CD4-positive, alpha-beta T cell (primary cell): ENCODE measurements at regions not wholly inside any gene's neighbourhood (a gene's known extent, or its start where the extent isn't known, plus 50 kb on each side); places are given as distances from the start of the nearest gene placed in this dataset.

Experiments
- ATAC-seq: fragments of 200-7000 bp; cut with Tn5 transposase; one replicate; pipeline ENCODE4 v1.10.0; 2022; ENCODE audit warnings: mild to moderate bottlenecking; ENCODE audit not compliant: poor library complexity
- CTCF ChIA-PET: fragments of 350-600 bp; sonication (Branson Sonifier 250); formaldehyde crosslinking; loops from one replicate; lab custom pipeline; 2021; ENCODE audit warnings: antibody characterized with exemption, inconsistent platforms; lab: Charles Lee
- POLR2A ChIA-PET: fragments of 350-600 bp; sonication (Branson Sonifier 250); formaldehyde crosslinking; loops from one replicate; lab custom pipeline; 2021; ENCODE audit warnings: antibody characterized with exemption, inconsistent platforms; lab: Charles Lee
- DNase-seq, 14 experiments: peaks; one replicate each; pipeline ENCODE4 v3.0.0-alpha.2; 2013 to 2020; ENCODE audit warnings: mixed read lengths in 2 of 14
- H3K27ac ChIP-seq, 2 donors: one replicate each; pipeline versions ENCODE4 v1.5.1 to v1.7.0; 2013; ENCODE audit warnings: low read length in 2 of 2, low read depth in 1 of 2, mild to moderate bottlenecking in 1 of 2
- H3K27me3 ChIP-seq, 2 experiments: 1 replicate in 1 of 2; 2 replicates in 1 of 2; pipeline versions ENCODE4 v1.6.1 to v1.7.0; 2013; ENCODE audit warnings: low read length in 2 of 2, control low read depth in 1 of 2, mild to moderate bottlenecking in 1 of 2, moderate library complexity in 1 of 2; ENCODE audit not compliant: insufficient read depth in 2 of 2, control insufficient read depth in 1 of 2
- H3K36me3 ChIP-seq: one replicate; pipeline ENCODE4 v1.6.1; 2013; ENCODE audit warnings: low read length, control low read depth; ENCODE audit not compliant: insufficient read depth
- H3K4me1 ChIP-seq: one replicate; pipeline ENCODE4 v1.6.1; 2013; ENCODE audit warnings: low read length, control low read depth; ENCODE audit not compliant: insufficient read depth
- H3K4me3 ChIP-seq: one replicate; pipeline ENCODE4 v1.5.1; 2013; ENCODE audit warnings: mild to moderate bottlenecking, low read length, moderate library complexity
- H3K9me3 ChIP-seq, 2 experiments: 1 replicate in 1 of 2; 2 replicates in 1 of 2; pipeline versions ENCODE4 v1.6.1 to v1.7.0; 2013; ENCODE audit warnings: low read length in 2 of 2, mild to moderate bottlenecking in 2 of 2, control low read depth in 1 of 2, moderate library complexity in 1 of 2; ENCODE audit not compliant: control insufficient read depth in 1 of 2, insufficient read depth in 1 of 2
- H3K27ac Mint-ChIP-seq: one replicate; pipeline ENCODE4 v1.8.0; 2020; ENCODE audit warnings: mixed read lengths
- H3K27me3 Mint-ChIP-seq: one replicate; pipeline ENCODE4 v1.8.0; 2021; ENCODE audit warnings: mixed read lengths
- H3K36me3 Mint-ChIP-seq: one replicate; pipeline ENCODE4 v1.8.0; 2021; ENCODE audit warnings: low read depth, mixed read lengths
- H3K4me1 Mint-ChIP-seq: one replicate; pipeline ENCODE4 v1.8.0; 2021; ENCODE audit warnings: low read depth, mixed read lengths
- H3K4me3 Mint-ChIP-seq: one replicate; pipeline ENCODE4 v1.8.0; 2020; ENCODE audit warnings: mild to moderate bottlenecking, mixed read lengths
- H3K9me3 Mint-ChIP-seq: one replicate; pipeline ENCODE4 v1.8.0; 2020; ENCODE audit warnings: mixed read lengths
- CTCF ChIP-seq: fragments of 200-600 bp; IDR thresholded peaks from one replicate; pipeline ENCODE4 v1.8.0; 2022; ENCODE audit warnings: antibody characterized with exemption, mild to moderate bottlenecking
- intact Hi-C, 2 experiments: fragments of 100-400 bp; cut with DNase I in 1 of 2; cut with micrococcal nuclease in 1 of 2; formaldehyde crosslinking; loops; one replicate each; pipeline versions ENCODE4 v1.15.1 to v1.9.0; 2023 to 2025; cut with DNase I, micrococcal nuclease

DNA sequence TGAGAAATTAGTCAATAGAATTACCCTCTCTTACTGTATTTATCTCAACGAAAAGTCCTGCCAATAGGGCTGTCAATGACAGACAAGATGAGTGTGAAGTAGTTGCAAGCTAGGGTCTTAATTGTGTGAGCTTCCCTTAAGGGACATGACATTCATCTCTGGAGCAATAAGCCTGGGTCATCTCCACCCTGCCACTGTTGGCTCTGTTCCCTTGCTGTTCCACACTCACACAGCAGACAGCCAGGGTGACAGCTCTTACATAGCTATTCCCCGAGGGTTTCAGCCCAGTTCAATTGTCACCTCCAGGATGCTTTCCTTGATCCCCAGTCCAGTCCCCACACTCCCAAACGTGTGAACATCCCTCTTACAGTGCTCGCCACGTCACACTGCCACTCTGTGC, 215.0 kb downstream of the NXPE2 start:
- Mint-ChIP-seq H3K4me1 (no peaks in the 10 kb centered on the region), H3K27me3 (peaks cover 13% of the 10 kb centered on the region), H3K36me3 (no peaks in the 10 kb centered on the region), H3K9me3 (no peaks in the 10 kb centered on the region), H3K4me3 (no peak overlapping the region), H3K27ac (no peak overlapping the region)
- ChIA-PET POLR2A (no interaction called here), CTCF (no interaction called here)
- DNase-seq = no peak
- intact Hi-C loops = no loop called here
- no peak for ATAC-seq
- peaks cover 0 to 3% of the 10 kb centered on the region in 2 experiments for H3K9me3 ChIP-seq
- no peak overlapping the region for H3K27ac ChIP-seq
- TF ChIP-seq CTCF = no peak
- no peaks in the 10 kb centered on the region for H3K4me1 ChIP-seq
- H3K27me3 ChIP-seq = no peaks in the 10 kb centered on the region
- H3K4me3 ChIP-seq = no peak overlapping the region
- no peaks in the 10 kb centered on the region for H3K36me3 ChIP-seq

DNA sequence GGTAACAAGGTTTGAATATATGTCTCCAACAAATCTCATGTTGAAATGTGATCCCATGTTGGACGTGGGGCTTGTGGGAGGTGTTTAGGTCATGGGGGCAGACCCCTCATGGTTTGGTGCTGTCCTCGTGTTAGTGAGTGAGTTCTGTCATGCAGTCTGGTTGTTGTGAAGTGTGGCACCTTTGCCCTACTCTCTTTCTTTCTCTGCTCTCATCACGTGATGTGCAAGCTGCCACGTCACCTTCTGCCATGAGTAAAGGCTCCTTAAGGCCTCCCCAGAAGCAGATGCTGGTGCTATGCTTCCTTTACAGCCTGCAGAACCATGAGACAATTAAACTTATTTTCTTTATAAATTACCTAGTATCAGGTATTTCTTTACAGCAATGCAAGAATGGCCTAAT, 218.3 kb downstream of the NXPE2 start:
- Histone ChIP-seq H3K27ac (no peak overlapping the region), H3K9me3 (peaks cover 0 to 10% of the 10 kb centered on the region in 2 experiments), H3K4me3 (no peak overlapping the region), H3K36me3 (no peaks in the 10 kb centered on the region), H3K4me1 (no peaks in the 10 kb centered on the region), H3K27me3 (no peaks in the 10 kb centered on the region)
- H3K27ac Mint-ChIP-seq = no peak overlapping the region
- H3K9me3 Mint-ChIP-seq = peaks cover 11% of the 10 kb centered on the region
- intact Hi-C loops = no loop called here
- no peak overlapping the region for H3K4me3 Mint-ChIP-seq
- ATAC-seq (no peak), DNase-seq (no peak)
- no peaks in the 10 kb centered on the region for H3K4me1 Mint-ChIP-seq
- no peaks in the 10 kb centered on the region for H3K36me3 Mint-ChIP-seq
- CTCF ChIA-PET = no interaction called here
- TF ChIP-seq CTCF = no peak
- peaks cover 9% of the 10 kb centered on the region for H3K27me3 Mint-ChIP-seq
- POLR2A ChIA-PET = no interaction called here

- H3K27ac Mint-ChIP-seq = no peak overlapping the region
- POLR2A ChIA-PET = no interaction called here
- no peak overlapping the region for H3K27ac ChIP-seq
- peaks cover 11% of the 10 kb centered on the region for H3K9me3 Mint-ChIP-seq
- H3K4me3 Mint-ChIP-seq = no peak overlapping the region
- H3K36me3 ChIP-seq = no peaks in the 10 kb centered on the region
- no peak overlapping the region for H3K4me3 ChIP-seq
- H3K27me3 ChIP-seq = peaks cover 0 to 3% of the 10 kb centered on the region in 2 experiments
- ATAC-seq (no peak), DNase-seq (no peak)
- CTCF ChIA-PET = no interaction called here
- no peaks in the 10 kb centered on the region for H3K36me3 Mint-ChIP-seq
- no peak for TF ChIP-seq CTCF
- H3K27me3 Mint-ChIP-seq = no peaks in the 10 kb centered on the region
- H3K9me3 ChIP-seq = peaks cover 0 to 4% of the 10 kb centered on the region in 2 experiments
- intact Hi-C loops = no loop called here
- H3K4me1 Mint-ChIP-seq = no peaks in the 10 kb centered on the region
- no peaks in the 10 kb centered on the region for H3K4me1 ChIP-seq
These were observed 231.5 kb downstream of the NXPE2 start for GRCh38 chr11:114909866-114910265.
